Endothelial cell of umbilical vein (primary cell): ENCODE measurements at regions not wholly inside any gene's neighbourhood (a gene's known extent, or its start where the extent isn't known, plus 50 kb on each side); places are given as distances from the start of the nearest gene placed in this dataset.
"Not testable (repeated sequence)": the region's sequence is repeated elsewhere in the genome, so short reads cannot be mapped to it uniquely, and the experiment has no call there.

Source experiments
- BruUV-seq: library from RNA; stranded (reverse); fragments of 400-500 nt; replicated peaks from 2 replicates; lab custom pipeline; 2021; lab: Mats Ljungman, UMichigan
- CTCF ChIA-PET: fragments of 300-600, 350-600 bp; sonication (Branson Sonifier 250); formaldehyde crosslinking; loops from one replicate; lab custom pipeline; 2021; ENCODE audit warnings: antibody characterized with exemption, inconsistent platforms; lab: Charles Lee
- POLR2A ChIA-PET: fragments of 300-600, 350-600 bp; sonication (Branson Sonifier 250); formaldehyde crosslinking; loops from one replicate; lab custom pipeline; 2021; ENCODE audit warnings: antibody characterized with exemption, inconsistent platforms; lab: Charles Lee
- DNase-seq: peaks from one replicate; pipeline ENCODE4 v3.0.0-alpha.2; 2011; ENCODE audit warnings: low read depth, low spot score
- FAIRE-seq: peaks from 2 replicates; lab custom pipeline; 2011; peaks lifted over from hg19 to GRCh38; lab: Jason Lieb, UNC
- H2AFZ ChIP-seq: 2 replicates; pipeline ENCODE4 v1.6.0; 2012; ENCODE audit warnings: low read depth, low read length, control low read depth, inconsistent platforms
- H3K27ac ChIP-seq: 2 replicates; pipeline ENCODE4 v1.5.1; 2011; ENCODE audit warnings: low read depth, mild to moderate bottlenecking, control low read depth, low read length, moderate library complexity; ENCODE audit not compliant: insufficient read depth
- H3K27me3 ChIP-seq, 2 experiments: 2 replicates each; pipeline versions ENCODE4 v1.6.0 to v1.6.1; 2011; ENCODE audit warnings: low read length in 2 of 2, mixed read lengths in 1 of 2; ENCODE audit not compliant: control insufficient read depth in 2 of 2, insufficient read depth in 2 of 2
- H3K36me3 ChIP-seq, 2 experiments: 2 replicates in 1 of 2; 3 replicates in 1 of 2; pipeline ENCODE4 v1.5.1; 2011; ENCODE audit warnings: low read length in 2 of 2, mild to moderate bottlenecking in 1 of 2, moderate library complexity in 1 of 2; ENCODE audit not compliant: control insufficient read depth in 2 of 2, insufficient read depth in 2 of 2; ENCODE audit errors: extremely low read depth in 1 of 2
- H3K4me1 ChIP-seq: 3 replicates; pipeline ENCODE4 v1.5.1; 2011; ENCODE audit warnings: mild to moderate bottlenecking, low read length; ENCODE audit not compliant: control insufficient read depth, insufficient read depth; ENCODE audit errors: extremely low read depth
- H3K4me2 ChIP-seq: 2 replicates; pipeline ENCODE4 v1.6.1; 2011; ENCODE audit warnings: low read length, control low read depth, mixed read lengths; ENCODE audit not compliant: insufficient read depth
- H3K4me3 ChIP-seq, 3 experiments: fragments of 200-600 bp in 1 of 3; sonication (generic), shearing (Covaris generic) in 1 of 3; replicated peaks in 1 of 3; 2 replicates each; pipeline ENCODE4 v1.5.1; 2011 to 2016; ENCODE audit warnings: control low read depth in 3 of 3, low read length in 3 of 3, mild to moderate bottlenecking in 2 of 3, inconsistent platforms in 1 of 3, low read depth in 1 of 3, moderate library complexity in 1 of 3; ENCODE audit not compliant: insufficient read depth in 1 of 3
- H3K79me2 ChIP-seq: 2 replicates; pipeline ENCODE4 v1.6.0; 2012; ENCODE audit warnings: low read length, inconsistent platforms; ENCODE audit not compliant: control insufficient read depth, insufficient read depth
- H3K9ac ChIP-seq: replicated peaks from 2 replicates; pipeline ENCODE3; 2011; ENCODE audit warnings: low read length, control low read depth; ENCODE audit not compliant: insufficient read depth; ENCODE audit errors: extremely low read depth
- H3K9me1 ChIP-seq: replicated peaks from 3 replicates; pipeline ENCODE4 v1.6.0; 2011; ENCODE audit warnings: mild to moderate bottlenecking, low read length; ENCODE audit not compliant: control insufficient read depth, insufficient read depth; ENCODE audit errors: extremely low read depth
- H3K9me3 ChIP-seq: replicated peaks from 2 replicates; pipeline ENCODE4 v1.5.1; 2012; ENCODE audit warnings: low read length, inconsistent platforms; ENCODE audit not compliant: control insufficient read depth, insufficient read depth
- H4K20me1 ChIP-seq: replicated peaks from 2 replicates; pipeline ENCODE3; 2011; ENCODE audit warnings: mild to moderate bottlenecking, low read length; ENCODE audit not compliant: control insufficient read depth, insufficient read depth; ENCODE audit errors: extremely low read depth
- dilution Hi-C: fragments of 300-500 bp; cut with MboI; formaldehyde crosslinking; loops from one replicate; pipeline ENCODE4 v1.15.0; 2019; ENCODE audit warnings: low sequenced_read_pairs; ENCODE audit not compliant: extremely low pct_ligation_motif_present
- intact Hi-C: fragments of 100-400 bp; cut with micrococcal nuclease; formaldehyde crosslinking; loops from one replicate; pipeline ENCODE4 v1.10.0; 2022

DNA sequence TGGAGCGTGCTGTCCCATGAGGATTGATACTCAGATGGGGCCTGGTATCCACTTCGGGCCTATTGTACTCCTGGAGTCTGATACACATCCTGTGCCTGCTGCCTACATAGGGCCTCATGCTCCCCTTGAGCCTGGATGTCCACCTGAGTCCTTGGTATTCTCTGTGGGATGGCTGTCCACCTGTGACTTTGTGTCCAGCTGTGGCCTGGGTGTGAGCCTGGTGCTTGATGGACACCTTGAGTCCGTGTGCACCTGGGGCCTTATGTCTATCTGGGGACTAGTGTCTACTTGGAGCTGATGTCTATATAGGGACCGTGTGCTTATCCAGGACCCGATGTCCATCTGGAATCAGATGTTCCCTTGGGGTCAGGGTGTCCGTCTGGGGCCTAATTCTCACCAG, 75.9 kb upstream of the THOC3 start:
- H3K9ac ChIP-seq, DNase-seq, dilution Hi-C loops, H3K4me3 ChIP-seq, H3K4me1 ChIP-seq, BruUV-seq, FAIRE-seq, H3K9me1 ChIP-seq, intact Hi-C loops, H3K36me3 ChIP-seq, H3K27me3 ChIP-seq, H3K4me2 ChIP-seq, CTCF ChIA-PET, H3K9me3 ChIP-seq, H4K20me1 ChIP-seq, H3K79me2 ChIP-seq, H2AFZ ChIP-seq, POLR2A ChIA-PET, H3K27ac ChIP-seq: not testable (repeated sequence)

DNA sequence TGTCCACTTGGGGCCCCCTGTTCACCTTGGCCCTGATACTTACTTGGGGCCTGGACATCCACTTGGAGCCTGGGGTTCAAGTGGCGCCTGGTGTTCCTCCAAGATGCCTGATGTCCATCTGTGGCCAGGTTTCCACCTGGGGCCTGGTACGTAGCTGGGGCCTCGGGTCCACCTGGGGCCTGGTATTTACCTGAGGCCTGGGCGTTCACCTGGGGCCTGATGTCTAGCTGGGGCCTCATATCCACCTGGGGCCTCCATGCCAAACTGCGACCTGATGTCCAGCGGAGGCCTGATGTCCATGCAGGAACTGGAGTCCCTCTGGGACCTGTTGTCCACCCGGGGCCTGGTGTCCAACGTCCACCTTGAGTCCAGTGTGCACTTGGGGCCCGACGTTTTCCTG, 76.3 kb upstream of the THOC3 start:
- H3K9ac ChIP-seq, H2AFZ ChIP-seq, H3K4me1 ChIP-seq, intact Hi-C loops, CTCF ChIA-PET, H3K27ac ChIP-seq, H3K27me3 ChIP-seq, H3K4me2 ChIP-seq, H3K9me3 ChIP-seq, H3K79me2 ChIP-seq, H3K4me3 ChIP-seq, BruUV-seq, H3K9me1 ChIP-seq, dilution Hi-C loops, DNase-seq, FAIRE-seq, POLR2A ChIA-PET, H4K20me1 ChIP-seq, H3K36me3 ChIP-seq: not testable (repeated sequence)

GRCh38 chr5:176045442-176045841, 77.3 kb upstream of the THOC3 start:
- POLR2A ChIA-PET, H2AFZ ChIP-seq, H3K4me3 ChIP-seq, H3K79me2 ChIP-seq, CTCF ChIA-PET, H3K9me3 ChIP-seq, H3K27ac ChIP-seq, H3K36me3 ChIP-seq, DNase-seq, H3K4me1 ChIP-seq, H3K4me2 ChIP-seq, dilution Hi-C loops, intact Hi-C loops, H3K27me3 ChIP-seq, H3K9ac ChIP-seq, BruUV-seq, FAIRE-seq, H3K9me1 ChIP-seq, H4K20me1 ChIP-seq: not testable (repeated sequence)

DNA sequence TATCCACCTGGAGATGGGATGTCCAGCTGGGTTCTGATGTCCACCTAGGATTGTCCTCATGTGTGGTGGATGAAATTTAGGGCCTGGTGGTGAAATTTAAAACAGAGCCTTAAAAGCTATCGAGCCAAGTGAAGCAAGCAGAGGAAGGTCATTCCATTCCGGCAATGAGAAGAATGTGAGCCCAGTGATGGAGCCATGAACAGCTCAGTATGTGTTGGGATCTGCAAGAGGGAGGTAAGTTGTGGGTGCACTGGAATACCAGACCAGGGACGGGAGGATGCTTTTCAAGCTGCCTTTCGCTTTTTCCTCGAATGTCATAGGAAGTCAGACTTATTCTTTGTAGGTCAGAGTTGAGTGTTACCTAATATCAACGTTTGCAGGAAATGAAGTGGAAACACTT, 80.6 kb upstream of the THOC3 start:
- intact Hi-C loops, dilution Hi-C loops, H3K4me1 ChIP-seq, FAIRE-seq, POLR2A ChIA-PET, H3K9me3 ChIP-seq, H3K4me2 ChIP-seq, H3K27ac ChIP-seq, H3K9ac ChIP-seq, DNase-seq, H3K4me3 ChIP-seq, H4K20me1 ChIP-seq, H3K79me2 ChIP-seq, CTCF ChIA-PET, H3K36me3 ChIP-seq, H3K27me3 ChIP-seq, H3K9me1 ChIP-seq, BruUV-seq, H2AFZ ChIP-seq: not testable (repeated sequence)
